Neural progenitor cell (in vitro differentiated cells): ENCODE measurements at regions not wholly inside any gene's neighbourhood (a gene's known extent, or its start where the extent isn't known, plus 50 kb on each side); places are given as distances from the start of the nearest gene placed in this dataset.

Experiments used
- DNase-seq: peaks from one replicate; pipeline ENCODE4 v3.0.0-alpha.2; 2016; ENCODE audit warnings: low spot score
- H2AFZ ChIP-seq: fragments of 200-600 bp; sonication (generic); replicated peaks from 2 replicates; pipeline ENCODE4 v1.6.1; 2016; ENCODE audit warnings: antibody characterized with exemption
- H3F3A ChIP-seq: fragments of 200-600 bp; sonication (generic); 2 replicates; pipeline ENCODE4 v1.6.1; 2016; ENCODE audit warnings: antibody characterized with exemption, low read depth
- H3K27ac ChIP-seq: fragments of 200-600 bp; sonication (generic); 2 replicates; pipeline ENCODE4 v1.5.1; 2016; ENCODE audit warnings: mild to moderate bottlenecking
- H3K27me3 ChIP-seq: fragments of 200-600 bp; sonication (generic); 2 replicates; pipeline ENCODE4 v1.6.1; 2016; ENCODE audit warnings: mild to moderate bottlenecking, moderate library complexity
- H3K36me3 ChIP-seq: fragments of 200-600 bp; sonication (generic); 2 replicates; pipeline ENCODE4 v1.5.1; 2016
- H3K4me1 ChIP-seq: fragments of 200-600 bp; sonication (generic); 2 replicates; pipeline ENCODE4 v1.6.1; 2016; ENCODE audit warnings: mixed run types
- H3K4me2 ChIP-seq: fragments of 200-600 bp; sonication (generic); 2 replicates; pipeline ENCODE4 v1.6.1; 2016
- H3K4me3 ChIP-seq: fragments of 200-600 bp; sonication (generic); 2 replicates; pipeline ENCODE4 v1.5.1; 2016
- H3K79me2 ChIP-seq: fragments of 200-600 bp; sonication (generic); 2 replicates; pipeline ENCODE4 v1.6.1; 2016; ENCODE audit warnings: low read depth
- H3K9ac ChIP-seq: fragments of 200-600 bp; sonication (generic); 2 replicates; pipeline ENCODE4 v1.6.1; 2016
- H3K9me3 ChIP-seq: fragments of 200-600 bp; sonication (generic); 2 replicates; pipeline ENCODE4 v1.5.1; 2016; ENCODE audit warnings: low read depth
- H4K20me1 ChIP-seq: fragments of 200-600 bp; sonication (generic); 2 replicates; pipeline ENCODE4 v1.6.1; 2016; ENCODE audit warnings: low read depth
- H3K27ac Mint-ChIP-seq: 3 replicates; pipeline ENCODE4 v1.8.0; 2021; ENCODE audit warnings: mixed read lengths
- H3K27me3 Mint-ChIP-seq: 2 replicates; pipeline ENCODE4 v1.8.0; 2022; ENCODE audit warnings: low read depth, mild to moderate bottlenecking, inconsistent platforms, moderate library complexity, mixed read lengths; ENCODE audit not compliant: insufficient read depth
- H3K36me3 Mint-ChIP-seq: 3 replicates; pipeline ENCODE4 v1.8.0; 2021; ENCODE audit warnings: mixed read lengths
- H3K4me1 Mint-ChIP-seq: 3 replicates; pipeline ENCODE4 v1.8.0; 2021; ENCODE audit warnings: mixed read lengths
- H3K4me3 Mint-ChIP-seq: 3 replicates; pipeline ENCODE4 v1.8.0; 2021; ENCODE audit warnings: mild to moderate bottlenecking, moderate library complexity, mixed read lengths
- H3K9me3 Mint-ChIP-seq: 3 replicates; pipeline ENCODE4 v1.8.0; 2020; ENCODE audit warnings: mixed read lengths
- EZH2 ChIP-seq: fragments of 200-600 bp; sonication (generic); IDR thresholded peaks from 2 replicates; pipeline ENCODE4 v1.6.1; 2017; ENCODE audit warnings: antibody characterized with exemption, mild to moderate bottlenecking, moderate library complexity
- EZH2phosphoT487 ChIP-seq: fragments of 200-600 bp; sonication (generic); IDR thresholded peaks from 2 replicates; pipeline ENCODE4 v1.6.1; 2017; ENCODE audit warnings: antibody characterized with exemption
- TF ChIP-seq, protein P1 (sequence below): fragments of 200-600 bp; sonication (generic); IDR thresholded peaks from 2 replicates; pipeline ENCODE4 v1.5.1; 2017; ENCODE audit warnings: antibody characterized with exemption, mild to moderate bottlenecking

DNA sequence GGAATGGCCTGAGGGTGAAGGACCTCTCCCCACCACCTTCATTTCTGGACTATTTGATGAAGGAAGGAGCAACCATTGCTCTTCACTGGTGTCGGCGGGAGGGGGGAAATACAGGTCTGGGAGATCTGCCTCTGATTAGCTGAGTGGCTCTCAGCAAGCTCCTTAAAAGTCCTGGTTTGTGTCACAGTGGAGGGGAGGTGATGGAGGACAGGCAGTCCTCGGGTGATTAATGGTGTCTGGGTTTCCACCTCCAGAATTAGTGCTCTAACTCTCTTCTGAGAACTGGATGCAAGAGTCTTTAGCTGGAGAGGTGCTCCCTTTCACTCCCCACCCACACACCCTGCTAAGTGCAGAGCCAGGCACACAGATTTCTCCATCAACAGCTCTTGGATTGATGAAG, 83.2 kb downstream of the TTC32 start:
- no peak overlapping the region for H3K9ac ChIP-seq
- Mint-ChIP-seq H3K9me3 (no peaks in the 10 kb centered on the region), H3K4me3 (no peak overlapping the region), H3K27me3 (peaks cover 8% of the 10 kb centered on the region), H3K27ac (no peak overlapping the region), H3K36me3 (no peaks in the 10 kb centered on the region), H3K4me1 (no peaks in the 10 kb centered on the region)
- H3K4me3 ChIP-seq = no peak overlapping the region
- no peak for TF ChIP-seq EZH2
- TF ChIP-seq, protein P1, sequence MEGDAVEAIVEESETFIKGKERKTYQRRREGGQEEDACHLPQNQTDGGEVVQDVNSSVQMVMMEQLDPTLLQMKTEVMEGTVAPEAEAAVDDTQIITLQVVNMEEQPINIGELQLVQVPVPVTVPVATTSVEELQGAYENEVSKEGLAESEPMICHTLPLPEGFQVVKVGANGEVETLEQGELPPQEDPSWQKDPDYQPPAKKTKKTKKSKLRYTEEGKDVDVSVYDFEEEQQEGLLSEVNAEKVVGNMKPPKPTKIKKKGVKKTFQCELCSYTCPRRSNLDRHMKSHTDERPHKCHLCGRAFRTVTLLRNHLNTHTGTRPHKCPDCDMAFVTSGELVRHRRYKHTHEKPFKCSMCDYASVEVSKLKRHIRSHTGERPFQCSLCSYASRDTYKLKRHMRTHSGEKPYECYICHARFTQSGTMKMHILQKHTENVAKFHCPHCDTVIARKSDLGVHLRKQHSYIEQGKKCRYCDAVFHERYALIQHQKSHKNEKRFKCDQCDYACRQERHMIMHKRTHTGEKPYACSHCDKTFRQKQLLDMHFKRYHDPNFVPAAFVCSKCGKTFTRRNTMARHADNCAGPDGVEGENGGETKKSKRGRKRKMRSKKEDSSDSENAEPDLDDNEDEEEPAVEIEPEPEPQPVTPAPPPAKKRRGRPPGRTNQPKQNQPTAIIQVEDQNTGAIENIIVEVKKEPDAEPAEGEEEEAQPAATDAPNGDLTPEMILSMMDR = no peak
- TF ChIP-seq EZH2phosphoT487 = no peak
- H2AFZ ChIP-seq = no peak overlapping the region
- no peak overlapping the region for H3K4me2 ChIP-seq
- H3K27ac ChIP-seq = no peak overlapping the region
- H3K36me3 ChIP-seq = no peaks in the 10 kb centered on the region
- H3K4me1 ChIP-seq = no peaks in the 10 kb centered on the region
- no peaks in the 10 kb centered on the region for H3K9me3 ChIP-seq
- H3F3A ChIP-seq = no peaks in the 10 kb centered on the region
- H3K79me2 ChIP-seq = no peaks in the 10 kb centered on the region
- no peaks in the 10 kb centered on the region for H3K27me3 ChIP-seq
- no peaks in the 10 kb centered on the region for H4K20me1 ChIP-seq
- no peak for DNase-seq

DNA sequence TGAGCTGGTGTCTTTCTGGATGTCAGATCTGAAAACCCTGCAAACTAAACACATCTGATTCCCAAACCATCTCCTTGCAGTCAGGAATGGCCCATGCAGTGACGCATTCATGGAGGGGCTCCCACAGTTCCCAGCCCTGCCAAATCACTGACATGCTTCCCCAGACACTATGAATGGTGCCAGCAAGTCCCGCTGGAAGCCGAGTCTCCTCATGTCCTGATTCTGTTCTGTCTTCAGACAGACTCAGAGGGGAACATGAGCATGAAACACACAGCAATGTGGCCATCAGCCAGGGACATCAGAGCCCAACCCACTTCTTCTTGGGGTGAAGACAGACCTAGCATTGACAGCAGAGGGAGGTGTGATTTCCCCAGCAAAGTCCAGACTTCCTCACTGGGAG, 83.7 kb downstream of the TTC32 start:
- Histone ChIP-seq H3K9ac (no peak overlapping the region), H3K4me2 (no peak overlapping the region)
- no peak overlapping the region for H3K4me3 Mint-ChIP-seq

DNA sequence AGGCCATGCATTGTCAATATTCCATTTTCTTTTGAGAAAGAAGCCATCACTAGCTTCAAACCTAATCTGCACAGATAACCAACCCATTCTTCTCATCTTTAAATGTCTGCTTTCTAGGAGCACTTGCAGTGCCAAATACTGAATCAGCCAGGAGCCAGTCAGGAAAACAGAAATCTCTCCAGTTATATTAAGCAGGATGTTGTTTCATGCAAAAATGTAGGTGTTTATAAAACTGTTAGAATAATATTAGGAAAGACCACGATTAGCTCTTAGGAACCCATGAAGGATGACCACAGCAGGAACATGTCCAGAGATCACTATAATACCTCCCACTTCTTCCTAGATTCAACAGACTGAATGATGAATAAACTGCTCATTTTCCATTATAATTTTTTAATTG, 86.0 kb downstream of the TTC32 start:
- DNase-seq = no peak
- Mint-ChIP-seq H3K36me3 (no peaks in the 10 kb centered on the region), H3K27ac (no peak overlapping the region), H3K4me3 (no peak overlapping the region), H3K4me1 (no peaks in the 10 kb centered on the region), H3K9me3 (no peaks in the 10 kb centered on the region), H3K27me3 (peaks cover 11% of the 10 kb centered on the region)
- no peaks in the 10 kb centered on the region for H3K4me1 ChIP-seq
- no peaks in the 10 kb centered on the region for H4K20me1 ChIP-seq
- no peak overlapping the region for H3K9ac ChIP-seq
- no peak overlapping the region for H3K4me2 ChIP-seq
- H3K4me3 ChIP-seq = no peak overlapping the region
- H2AFZ ChIP-seq = no peak overlapping the region
- H3K36me3 ChIP-seq = no peaks in the 10 kb centered on the region
- no peaks in the 10 kb centered on the region for H3K9me3 ChIP-seq
- TF ChIP-seq EZH2phosphoT487 = no peak
- no peak overlapping the region for H3K27ac ChIP-seq
- no peaks in the 10 kb centered on the region for H3K27me3 ChIP-seq
- no peaks in the 10 kb centered on the region for H3F3A ChIP-seq
- H3K79me2 ChIP-seq = no peaks in the 10 kb centered on the region

More for the DNA sequence above, 83.7 kb downstream of the TTC32 start:
- H3K9me3 ChIP-seq = no peaks in the 10 kb centered on the region
- no peaks in the 10 kb centered on the region for H3K27me3 ChIP-seq
- H3K4me3 ChIP-seq = no peak overlapping the region
- no peaks in the 10 kb centered on the region for H3K36me3 ChIP-seq
- no peak overlapping the region for H2AFZ ChIP-seq
- H3F3A ChIP-seq = no peaks in the 10 kb centered on the region
- DNase-seq = no peak
- H3K36me3 Mint-ChIP-seq = no peaks in the 10 kb centered on the region
- no peaks in the 10 kb centered on the region for H4K20me1 ChIP-seq
- H3K27ac Mint-ChIP-seq = no peak overlapping the region
- no peaks in the 10 kb centered on the region for H3K4me1 ChIP-seq
- H3K4me1 Mint-ChIP-seq = no peaks in the 10 kb centered on the region
- H3K79me2 ChIP-seq = no peaks in the 10 kb centered on the region
- no peak overlapping the region for H3K27ac ChIP-seq
- no peak for TF ChIP-seq EZH2phosphoT487
- no peak for TF ChIP-seq EZH2
- TF ChIP-seq, protein P1 = no peak
- no peaks in the 10 kb centered on the region for H3K9me3 Mint-ChIP-seq
- H3K27me3 Mint-ChIP-seq = peaks cover 8% of the 10 kb centered on the region

DNA sequence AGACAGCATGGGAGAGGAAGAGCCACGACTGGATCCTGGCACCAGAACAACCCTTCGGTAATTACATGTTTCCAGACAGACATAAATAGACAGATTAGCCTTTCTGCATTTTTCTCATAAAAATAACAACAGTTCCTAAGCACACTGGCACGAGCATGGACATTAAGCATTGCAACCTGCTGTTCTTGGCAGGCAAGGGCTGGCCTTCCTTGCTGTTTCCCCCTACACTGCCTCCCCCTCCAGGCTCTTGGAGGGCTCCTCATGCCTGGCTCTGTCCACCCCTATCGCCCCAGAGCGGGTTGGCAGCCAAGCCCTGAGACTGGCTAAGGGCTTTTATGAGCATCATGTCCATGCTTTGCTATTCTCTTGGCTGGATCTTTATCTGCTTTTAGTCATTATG, 89.6 kb downstream of the TTC32 start:
- Histone ChIP-seq H3K36me3 (no peaks in the 10 kb centered on the region), H2AFZ (no peak overlapping the region), H3K27ac (no peak overlapping the region), H3K79me2 (no peaks in the 10 kb centered on the region), H3K27me3 (no peaks in the 10 kb centered on the region), H3K4me1 (no peaks in the 10 kb centered on the region), H3K9me3 (no peaks in the 10 kb centered on the region), H4K20me1 (no peaks in the 10 kb centered on the region), H3K9ac (no peak overlapping the region), H3F3A (no peaks in the 10 kb centered on the region), H3K4me2 (no peak overlapping the region), H3K4me3 (no peak overlapping the region)
- peaks cover 3% of the 10 kb centered on the region for H3K27me3 Mint-ChIP-seq
- no peak for TF ChIP-seq EZH2
- TF ChIP-seq, protein P1 = no peak
- TF ChIP-seq EZH2phosphoT487 = no peak
- H3K4me1 Mint-ChIP-seq = no peaks in the 10 kb centered on the region
- DNase-seq = no peak
- no peaks in the 10 kb centered on the region for H3K36me3 Mint-ChIP-seq
- H3K4me3 Mint-ChIP-seq = no peak overlapping the region
- no peaks in the 10 kb centered on the region for H3K9me3 Mint-ChIP-seq
- H3K27ac Mint-ChIP-seq = no peak overlapping the region
